ENCODE measurements at regions not wholly inside any gene's neighbourhood (a gene's known extent, or its start where the extent isn't known, plus 50 kb on each side); places are given as distances from the start of the nearest gene placed in this dataset.

DNA sequence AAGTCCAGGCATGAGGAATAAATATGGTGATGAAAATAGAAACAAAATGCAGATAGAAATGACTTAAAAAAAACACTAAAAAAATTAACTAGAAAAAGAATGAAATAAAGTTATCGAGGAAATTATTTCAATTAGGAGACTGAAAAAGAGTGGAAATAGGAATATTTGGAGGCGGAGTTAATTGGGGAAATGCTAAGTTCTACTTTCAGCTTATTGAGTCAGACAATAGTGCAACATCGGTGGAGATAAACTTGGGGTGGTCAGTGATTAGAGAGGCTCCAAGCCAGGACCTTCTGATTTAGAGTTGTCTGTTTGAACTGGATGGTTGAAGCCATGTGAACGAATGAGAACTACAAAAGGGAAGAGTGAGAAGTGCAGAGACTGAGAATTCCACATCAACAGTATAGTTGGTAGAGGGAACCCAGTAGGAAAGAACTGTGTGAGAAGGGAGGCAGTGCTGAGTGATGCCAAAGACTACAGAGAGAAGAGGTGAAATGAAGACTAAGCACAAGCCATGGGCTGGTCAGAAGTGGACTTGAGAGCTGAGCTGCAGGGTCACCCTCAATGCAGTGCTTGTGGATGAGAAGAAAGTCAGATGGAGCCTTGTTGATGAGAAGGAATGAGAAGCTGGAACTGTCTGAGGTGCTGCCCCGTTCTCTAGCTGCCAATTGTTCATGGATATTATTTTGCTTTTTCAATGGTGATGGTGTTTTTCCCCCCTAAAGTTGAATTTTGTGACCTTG lies 160.7 kb downstream of the ICE1 start:
- Mint-ChIP-seq H3K27ac (ENCODE audit: unreplicated experiment) (no peak overlapping the region), H3K36me3 (ENCODE audit: low read depth) (no peaks in the 10 kb centered on the region), H3K4me3 (no peak overlapping the region), H3K9me3 (peaks cover 5% of the 10 kb centered on the region), H3K27me3 (ENCODE audit: low read depth) (no peaks in the 10 kb centered on the region), H3K4me1 (no peaks in the 10 kb centered on the region)
- DNase-seq (ENCODE audit: low read depth, low spot score), result no peak
- TF ChIP-seq, protein P1, sequence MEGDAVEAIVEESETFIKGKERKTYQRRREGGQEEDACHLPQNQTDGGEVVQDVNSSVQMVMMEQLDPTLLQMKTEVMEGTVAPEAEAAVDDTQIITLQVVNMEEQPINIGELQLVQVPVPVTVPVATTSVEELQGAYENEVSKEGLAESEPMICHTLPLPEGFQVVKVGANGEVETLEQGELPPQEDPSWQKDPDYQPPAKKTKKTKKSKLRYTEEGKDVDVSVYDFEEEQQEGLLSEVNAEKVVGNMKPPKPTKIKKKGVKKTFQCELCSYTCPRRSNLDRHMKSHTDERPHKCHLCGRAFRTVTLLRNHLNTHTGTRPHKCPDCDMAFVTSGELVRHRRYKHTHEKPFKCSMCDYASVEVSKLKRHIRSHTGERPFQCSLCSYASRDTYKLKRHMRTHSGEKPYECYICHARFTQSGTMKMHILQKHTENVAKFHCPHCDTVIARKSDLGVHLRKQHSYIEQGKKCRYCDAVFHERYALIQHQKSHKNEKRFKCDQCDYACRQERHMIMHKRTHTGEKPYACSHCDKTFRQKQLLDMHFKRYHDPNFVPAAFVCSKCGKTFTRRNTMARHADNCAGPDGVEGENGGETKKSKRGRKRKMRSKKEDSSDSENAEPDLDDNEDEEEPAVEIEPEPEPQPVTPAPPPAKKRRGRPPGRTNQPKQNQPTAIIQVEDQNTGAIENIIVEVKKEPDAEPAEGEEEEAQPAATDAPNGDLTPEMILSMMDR (conservative IDR thresholded peaks at IDR 0.05), result no peak

DNA sequence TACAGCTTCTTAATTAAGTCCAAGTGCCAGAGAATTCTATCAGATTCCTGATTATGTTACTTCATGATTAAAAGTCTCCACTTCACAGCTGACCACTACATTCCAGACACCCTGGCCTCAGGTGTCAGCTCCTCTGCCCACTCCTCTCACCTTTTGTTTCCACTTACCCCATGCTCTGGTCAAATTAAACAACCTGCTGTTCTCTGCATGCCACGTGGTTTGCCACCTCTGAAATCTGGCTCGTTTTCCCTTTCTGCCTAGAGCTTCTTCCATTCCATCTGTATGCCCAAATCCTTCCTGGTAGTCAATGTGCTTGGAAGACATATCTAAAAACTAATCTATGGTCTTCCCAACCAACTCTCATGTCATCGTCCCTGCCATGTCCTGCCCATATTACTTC lies 158.6 kb downstream of the ICE1 start:
- TF ChIP-seq, protein P1 (conservative IDR thresholded peaks at IDR 0.05), result no peak
- no peak for DNase-seq (ENCODE audit: low read depth, low spot score)
- H3K4me3 Mint-ChIP-seq, result no peak overlapping the region
- H3K9me3 Mint-ChIP-seq, result peaks cover 5% of the 10 kb centered on the region
- no peaks in the 10 kb centered on the region for H3K4me1 Mint-ChIP-seq
- H3K27ac Mint-ChIP-seq (ENCODE audit: unreplicated experiment), result no peak overlapping the region
- no peaks in the 10 kb centered on the region for H3K27me3 Mint-ChIP-seq (ENCODE audit: low read depth)
- H3K36me3 Mint-ChIP-seq (ENCODE audit: low read depth), result no peaks in the 10 kb centered on the region

DNA sequence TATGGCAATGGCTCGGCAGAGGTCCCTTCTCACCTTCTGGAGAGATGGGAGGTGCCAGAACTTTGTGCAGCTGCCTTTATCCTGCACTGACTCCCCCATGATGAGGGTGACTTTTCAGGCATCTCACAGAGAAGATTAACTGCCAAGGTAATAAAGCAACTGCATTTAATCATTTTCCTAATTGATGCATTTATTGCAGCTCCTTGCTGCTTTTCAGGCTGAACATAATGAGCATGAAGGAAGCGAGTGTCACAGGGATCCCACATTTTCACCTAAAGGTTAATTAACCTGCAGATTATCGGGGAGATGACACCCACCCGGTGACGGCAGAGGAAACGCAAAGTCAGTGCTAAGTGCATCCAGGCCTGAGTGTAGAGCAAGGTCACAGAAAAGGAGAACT lies 154.3 kb downstream of the ICE1 start:
- DNase-seq (ENCODE audit: low read depth, low spot score), result no peak
- no peaks in the 10 kb centered on the region for H3K36me3 Mint-ChIP-seq (ENCODE audit: low read depth)
- no peak overlapping the region for H3K27ac Mint-ChIP-seq (ENCODE audit: unreplicated experiment)
- H3K4me3 Mint-ChIP-seq, result no peak overlapping the region
- H3K9me3 Mint-ChIP-seq, result peaks cover 5% of the 10 kb centered on the region
- peaks cover 4% of the 10 kb centered on the region for H3K27me3 Mint-ChIP-seq (ENCODE audit: low read depth)
- H3K4me1 Mint-ChIP-seq, result peaks cover 6% of the 10 kb centered on the region
- TF ChIP-seq, protein P1 (conservative IDR thresholded peaks at IDR 0.05), result no peak

DNA sequence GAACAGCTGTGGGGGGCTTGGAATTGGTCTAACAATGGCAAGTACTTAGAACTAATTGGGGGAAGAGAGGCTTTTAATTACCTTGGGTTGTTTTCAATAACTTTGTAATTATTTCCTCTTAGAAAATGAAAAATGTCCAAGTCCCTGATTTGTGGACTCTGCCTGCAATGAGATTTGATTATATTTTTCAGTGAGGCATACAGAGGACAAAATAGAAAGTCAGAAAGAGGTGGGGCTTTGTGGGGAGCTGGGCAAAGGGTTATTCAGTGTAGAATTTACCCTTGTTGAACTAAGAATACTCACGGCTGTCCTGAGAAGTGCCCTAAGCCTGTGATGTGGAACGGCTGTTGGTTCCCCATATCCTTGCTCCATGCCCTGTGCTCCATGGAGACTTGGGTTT lies 153.0 kb downstream of the ICE1 start:
- Mint-ChIP-seq H3K36me3 (ENCODE audit: low read depth) (no peaks in the 10 kb centered on the region), H3K27ac (ENCODE audit: unreplicated experiment) (no peak overlapping the region), H3K27me3 (ENCODE audit: low read depth) (peaks cover 4% of the 10 kb centered on the region), H3K4me1 (peaks cover 6% of the 10 kb centered on the region), H3K9me3 (peaks cover 4% of the 10 kb centered on the region), H3K4me3 (no peak overlapping the region)
- TF ChIP-seq, protein P1 (conservative IDR thresholded peaks at IDR 0.05), result no peak
- no peak for DNase-seq (ENCODE audit: low read depth, low spot score)

DNA sequence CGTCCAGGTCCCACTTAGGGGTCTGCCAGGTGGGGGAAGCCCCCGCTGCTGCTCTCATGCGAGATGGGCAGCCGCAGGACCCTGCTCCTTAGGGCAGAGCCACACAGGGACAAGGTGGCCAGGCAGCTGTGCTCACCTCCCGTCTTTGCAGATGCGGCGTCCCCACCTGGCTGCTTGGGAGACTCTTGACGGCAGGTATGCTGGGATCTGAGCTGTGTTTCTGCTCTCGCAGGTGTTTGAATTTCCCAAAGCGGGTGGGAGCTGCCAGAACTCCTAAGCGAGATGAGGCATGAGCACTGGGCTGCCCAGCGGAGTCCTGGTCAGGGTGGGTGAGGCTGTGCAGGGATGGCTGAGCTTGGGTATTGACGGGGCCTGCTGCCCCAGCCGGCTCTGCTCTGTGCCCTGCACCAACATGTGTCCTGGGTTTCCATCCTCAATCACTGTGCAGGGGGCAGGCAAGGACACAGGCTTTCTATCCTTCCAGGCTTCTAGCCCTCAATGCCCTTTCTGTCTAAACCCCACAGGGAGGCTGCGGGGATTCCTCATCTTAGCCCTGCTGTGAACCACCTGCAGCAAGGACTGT lies 151.4 kb downstream of the ICE1 start:
- H3K4me3 Mint-ChIP-seq, result no peak overlapping the region
- H3K27ac Mint-ChIP-seq (ENCODE audit: unreplicated experiment), result no peak overlapping the region
- peaks cover 4% of the 10 kb centered on the region for H3K27me3 Mint-ChIP-seq (ENCODE audit: low read depth)
- H3K9me3 Mint-ChIP-seq, result no peaks in the 10 kb centered on the region
- no peaks in the 10 kb centered on the region for H3K36me3 Mint-ChIP-seq (ENCODE audit: low read depth)
- TF ChIP-seq, protein P1 (conservative IDR thresholded peaks at IDR 0.05), result no peak
- peaks cover 6% of the 10 kb centered on the region for H3K4me1 Mint-ChIP-seq
- DNase-seq (ENCODE audit: low read depth, low spot score), result no peak
